Osteocyte (in vitro differentiated cells): ENCODE measurements at regions not wholly inside any gene's neighbourhood (a gene's known extent, or its start where the extent isn't known, plus 50 kb on each side); places are given as distances from the start of the nearest gene placed in this dataset.
"Not testable (repeated sequence)": the region's sequence is repeated elsewhere in the genome, so short reads cannot be mapped to it uniquely, and the experiment has no call there.

Source experiments
- DNase-seq: peaks from one replicate; pipeline ENCODE4 v3.0.0; 2021; ENCODE audit warnings: mixed read lengths; ENCODE audit not compliant: unreplicated experiment; ENCODE audit errors: extremely low spot score
- H3K27ac Mint-ChIP-seq: one replicate; pipeline ENCODE4 v1.8.0; 2021; ENCODE audit warnings: mild to moderate bottlenecking, mixed read lengths; ENCODE audit not compliant: unreplicated experiment
- H3K27me3 Mint-ChIP-seq: one replicate; pipeline ENCODE4 v1.8.0; 2021; ENCODE audit warnings: mixed read lengths; ENCODE audit not compliant: unreplicated experiment
- H3K36me3 Mint-ChIP-seq: one replicate; pipeline ENCODE4 v1.8.0; 2021; ENCODE audit warnings: mixed read lengths; ENCODE audit not compliant: unreplicated experiment
- H3K4me1 Mint-ChIP-seq: one replicate; pipeline ENCODE4 v1.8.0; 2021; ENCODE audit warnings: mixed read lengths; ENCODE audit not compliant: unreplicated experiment
- H3K4me3 Mint-ChIP-seq: one replicate; pipeline ENCODE4 v1.8.0; 2021; ENCODE audit warnings: mild to moderate bottlenecking, moderate library complexity, mixed read lengths; ENCODE audit not compliant: unreplicated experiment
- H3K9me3 Mint-ChIP-seq: one replicate; pipeline ENCODE4 v1.8.0; 2021; ENCODE audit warnings: mixed read lengths; ENCODE audit not compliant: unreplicated experiment
- CTCF ChIP-seq: fragments of 200-600 bp; sonication (generic); IDR thresholded peaks from 2 replicates; pipeline ENCODE4 v1.5.0; 2021; ENCODE audit warnings: antibody characterized with exemption, mild to moderate bottlenecking, moderate library complexity

DNA sequence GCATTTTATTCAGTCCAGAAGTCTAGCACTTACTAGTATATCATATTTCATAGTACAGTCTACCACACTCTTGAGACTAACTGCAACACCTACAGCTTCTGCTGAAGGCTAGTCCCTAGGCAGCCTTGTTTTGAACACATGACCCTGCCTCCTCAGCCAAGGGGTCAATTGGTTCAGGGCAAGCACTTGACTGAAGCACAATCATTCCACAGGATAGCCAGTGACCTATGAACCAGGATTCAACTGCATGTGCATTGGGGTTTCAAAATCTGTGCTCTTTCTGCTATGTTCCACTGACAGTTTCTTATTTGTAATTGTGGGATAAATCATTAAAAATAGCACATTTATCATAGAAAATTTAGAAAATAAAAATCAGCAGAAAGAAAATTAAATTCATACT is 186.8 kb downstream of the TMEM161B start:
- TF ChIP-seq CTCF, result no peak
- no peak overlapping the region for H3K4me3 Mint-ChIP-seq
- DNase-seq, result no peak

GRCh38 chr5:88063813-88064212 is 204.8 kb downstream of the TMEM161B start:
- Mint-ChIP-seq H3K27me3 (no peaks in the 10 kb centered on the region), H3K4me1 (no peaks in the 10 kb centered on the region), H3K4me3 (no peak overlapping the region), H3K36me3 (no peaks in the 10 kb centered on the region), H3K9me3 (peaks cover 27% of the 10 kb centered on the region), H3K27ac (no peak overlapping the region)
- no peak for DNase-seq
- no peak for TF ChIP-seq CTCF

More for the DNA sequence above, 186.8 kb downstream of the TMEM161B start:
- H3K36me3 Mint-ChIP-seq, result no peaks in the 10 kb centered on the region
- H3K27me3 Mint-ChIP-seq, result no peaks in the 10 kb centered on the region
- H3K4me1 Mint-ChIP-seq, result no peaks in the 10 kb centered on the region
- no peak overlapping the region for H3K27ac Mint-ChIP-seq
- peaks cover 6% of the 10 kb centered on the region for H3K9me3 Mint-ChIP-seq

- Mint-ChIP-seq H3K27me3 (no peaks in the 10 kb centered on the region), H3K36me3 (no peaks in the 10 kb centered on the region), H3K4me3 (no peak overlapping the region), H3K27ac (no peak overlapping the region), H3K9me3 (peaks cover 22% of the 10 kb centered on the region), H3K4me1 (no peaks in the 10 kb centered on the region)
- no peak for DNase-seq
- no peak for TF ChIP-seq CTCF
Measured at GRCh38 chr5:88060194-88060593, 208.5 kb downstream of the TMEM161B start.

- H3K4me3 Mint-ChIP-seq, result no peak overlapping the region
- H3K36me3 Mint-ChIP-seq, result no peaks in the 10 kb centered on the region
- peaks cover 22% of the 10 kb centered on the region for H3K9me3 Mint-ChIP-seq
- DNase-seq, result no peak
- H3K27ac Mint-ChIP-seq, result no peak overlapping the region
- TF ChIP-seq CTCF, result no peak
- no peaks in the 10 kb centered on the region for H3K4me1 Mint-ChIP-seq
- H3K27me3 Mint-ChIP-seq, result no peaks in the 10 kb centered on the region
Measured at GRCh38 chr5:88058625-88059024, 210.0 kb downstream of the TMEM161B start.

GRCh38 chr5:88052468-88052867 is 216.2 kb downstream of the TMEM161B start:
- not testable (repeated sequence) for H3K27me3 Mint-ChIP-seq, DNase-seq, H3K27ac Mint-ChIP-seq, H3K36me3 Mint-ChIP-seq, H3K4me3 Mint-ChIP-seq, H3K9me3 Mint-ChIP-seq, H3K4me1 Mint-ChIP-seq

DNA sequence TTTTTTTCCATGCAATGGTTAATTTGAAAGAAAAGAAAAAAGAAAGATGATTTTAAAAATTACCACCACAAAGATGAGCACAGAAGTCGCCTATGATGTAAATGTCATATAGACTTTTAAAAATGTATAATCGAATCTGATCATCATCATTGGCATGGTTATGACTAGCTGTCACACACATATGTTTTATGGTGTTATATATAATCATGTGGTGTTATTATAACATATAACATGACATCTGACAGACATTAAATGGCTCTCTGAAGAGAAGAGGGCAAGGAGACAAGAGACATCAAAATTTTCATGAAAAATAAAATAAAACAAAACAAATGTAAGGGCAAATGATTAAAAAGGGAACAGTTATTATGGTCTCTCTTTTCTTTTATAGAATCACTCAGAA is 217.5 kb downstream of the TMEM161B start:
- no peaks in the 10 kb centered on the region for H3K36me3 Mint-ChIP-seq
- H3K27me3 Mint-ChIP-seq, result no peaks in the 10 kb centered on the region
- H3K27ac Mint-ChIP-seq, result no peak overlapping the region
- TF ChIP-seq CTCF, result no peak
- no peaks in the 10 kb centered on the region for H3K4me1 Mint-ChIP-seq
- H3K9me3 Mint-ChIP-seq, result no peaks in the 10 kb centered on the region
- DNase-seq, result no peak
- H3K4me3 Mint-ChIP-seq, result no peak overlapping the region
